Hematopoietic multipotent progenitor cell treated with erythropoietin and hydrocortisone succinate and interleukin-3 and kit ligand, for 4 days (in vitro differentiated cells): ENCODE measurements at regions not wholly inside any gene's neighbourhood (a gene's known extent, or its start where the extent isn't known, plus 50 kb on each side); places are given as distances from the start of the nearest gene placed in this dataset.
A peak's percentile ranks its signal among the peaks of the same experiment; 100 is the strongest.

Source experiments
- DNase-seq: peaks from one replicate; pipeline ENCODE4 v3.0.0-alpha.2; 2015

- DNase-seq, result no peak
These were observed 382.1 kb upstream of the B3GAT1 start for GRCh38 chr11:134794192-134794591.

DNA sequence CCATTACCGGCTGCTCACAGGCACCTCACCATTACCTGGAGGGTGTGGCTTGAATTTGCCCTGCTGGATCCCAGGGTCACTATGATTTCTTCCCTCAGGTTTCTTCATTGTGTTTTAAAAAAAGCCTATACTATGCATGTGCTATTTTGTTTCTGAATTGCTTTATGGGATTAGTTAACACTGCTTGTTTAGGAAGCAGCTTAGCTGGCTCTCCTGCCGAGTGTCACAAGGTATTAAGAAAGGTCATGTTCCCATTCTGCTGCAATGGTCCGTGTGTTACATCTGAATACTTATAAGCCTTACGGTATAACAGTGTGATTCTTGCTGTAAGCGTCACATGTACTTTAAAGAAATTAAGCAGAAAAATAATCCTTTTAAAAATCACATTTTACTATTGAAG is 380.6 kb upstream of the B3GAT1 start:
- DNase-seq, result no peak

GRCh38 chr11:134792044-134792443 is 380.0 kb upstream of the B3GAT1 start:
- peak; percentile 20 for DNase-seq

- DNase-seq, result no peak
These were observed 379.1 kb upstream of the B3GAT1 start for GRCh38 chr11:134791102-134791501.

- no peak for DNase-seq
These were observed 377.1 kb upstream of the B3GAT1 start for GRCh38 chr11:134789104-134789503.

- no peak for DNase-seq
These were observed 374.6 kb upstream of the B3GAT1 start for GRCh38 chr11:134786636-134787035.

DNA sequence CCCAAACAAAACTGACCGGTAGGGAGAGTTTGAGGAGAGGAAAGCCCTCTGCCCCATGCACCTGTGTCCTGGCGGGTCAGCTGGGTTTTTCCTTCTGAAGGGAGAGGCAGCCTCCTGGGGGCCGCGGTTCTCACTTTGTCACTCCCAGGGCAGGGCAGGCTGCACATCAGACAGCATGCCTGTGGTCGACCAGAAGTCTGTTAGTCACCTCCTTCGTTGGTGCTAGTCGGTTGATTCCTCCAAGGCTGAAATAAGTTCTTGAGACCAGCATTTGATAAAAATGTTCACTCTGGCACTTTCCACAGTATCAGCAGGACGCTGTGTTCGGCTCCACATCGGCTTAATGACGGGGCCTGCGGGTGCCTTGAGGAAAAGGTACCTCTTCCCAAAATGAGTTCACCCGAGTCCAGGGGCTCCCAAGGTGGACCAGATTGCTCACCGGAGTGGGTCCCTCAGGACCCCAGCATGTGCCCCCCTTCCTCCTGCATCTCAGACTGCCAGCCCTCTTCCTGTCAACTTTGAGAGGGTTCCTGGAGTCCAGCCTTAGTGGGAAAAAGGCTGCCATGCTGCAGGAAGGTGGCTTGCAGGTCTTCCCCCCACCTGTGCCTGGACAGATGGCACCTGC is 373.7 kb upstream of the B3GAT1 start:
- no peak for DNase-seq

GRCh38 chr11:134785059-134785458 is 373.0 kb upstream of the B3GAT1 start:
- no peak for DNase-seq

DNA sequence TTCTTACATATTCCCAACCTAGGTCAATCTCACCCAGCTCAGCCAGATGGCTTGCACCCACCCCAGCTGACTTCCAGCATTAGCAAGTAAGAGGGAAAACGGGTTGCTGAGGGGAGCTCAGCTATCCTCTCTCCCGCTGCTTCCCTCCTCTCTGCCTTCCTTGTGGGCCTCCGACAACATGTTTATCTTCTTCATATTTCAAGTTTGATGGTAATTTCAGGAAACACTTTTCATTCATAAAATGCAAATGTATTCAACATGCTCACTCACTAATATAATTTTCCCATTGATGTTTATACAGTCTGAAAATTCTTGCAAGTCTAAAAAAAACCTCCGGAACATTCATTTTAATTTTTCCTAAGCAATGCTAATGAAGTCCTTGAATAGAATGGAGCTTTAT is 372.5 kb upstream of the B3GAT1 start:
- DNase-seq, result no peak

DNA sequence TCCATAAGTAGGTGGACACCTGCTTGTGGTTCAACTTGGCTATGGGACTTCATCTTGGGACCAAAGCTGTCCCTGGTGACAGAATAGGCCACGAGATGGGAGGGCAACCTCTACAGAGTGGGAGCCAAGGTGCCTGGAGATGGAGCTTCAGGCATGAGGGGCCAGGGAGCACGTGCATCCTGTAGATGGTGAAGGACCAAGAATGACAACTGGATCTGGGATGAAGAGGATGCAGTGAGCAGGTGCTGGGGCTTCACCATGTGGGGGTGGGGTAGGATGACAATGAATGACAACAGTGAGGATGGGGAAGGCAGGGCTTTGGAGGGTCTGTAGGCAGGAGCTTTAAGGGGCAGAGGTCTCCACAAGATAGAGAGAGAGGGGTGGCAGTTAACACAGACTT is 372.0 kb upstream of the B3GAT1 start:
- DNase-seq, result no peak

- no peak for DNase-seq
These were observed 371.2 kb upstream of the B3GAT1 start for GRCh38 chr11:134783234-134783633.

DNA sequence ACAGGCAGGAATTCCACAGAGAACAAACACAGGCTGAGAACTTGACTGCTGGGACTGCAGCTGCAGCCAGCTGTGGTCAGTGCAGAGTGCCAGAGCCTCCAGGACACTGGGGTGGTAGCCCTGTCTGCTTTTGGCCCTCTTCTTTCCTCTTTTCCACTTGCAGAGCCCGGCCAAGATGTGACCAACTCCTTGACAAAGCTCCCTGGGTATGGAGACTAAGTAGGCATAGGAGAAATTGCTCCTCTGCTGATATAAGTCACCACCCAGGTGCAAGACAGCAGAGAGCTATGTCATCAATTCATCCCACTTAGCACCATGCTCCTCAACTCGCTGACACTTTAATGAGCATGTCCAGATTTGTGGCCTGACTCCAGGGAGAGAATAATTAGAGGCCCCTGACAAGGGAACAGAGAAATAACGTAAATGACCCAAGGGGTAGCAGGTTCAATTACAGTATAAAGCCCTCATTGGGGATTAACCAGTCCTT is 369.4 kb upstream of the B3GAT1 start:
- no peak for DNase-seq

GRCh38 chr11:134780486-134781147 is 368.6 kb upstream of the B3GAT1 start:
- no peak for DNase-seq

DNA sequence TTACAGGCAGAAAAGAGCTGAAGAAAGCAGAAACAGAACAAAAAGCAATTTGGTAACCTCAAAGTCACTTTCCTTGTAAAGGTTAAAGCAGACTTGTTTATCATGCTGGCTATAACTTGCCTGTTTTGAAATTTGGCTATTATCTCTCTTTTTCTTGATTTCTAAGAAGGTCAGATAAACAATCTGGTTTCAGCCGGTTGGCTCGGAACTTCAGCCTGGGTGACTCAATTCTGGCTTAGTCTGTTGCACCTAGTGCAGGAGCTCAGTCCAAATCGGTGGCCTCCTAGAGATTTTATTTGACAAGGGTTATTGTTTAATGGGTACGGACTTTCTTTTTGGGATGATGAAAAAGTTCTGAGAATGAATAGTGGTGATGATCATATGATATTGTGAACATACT is 367.1 kb upstream of the B3GAT1 start:
- DNase-seq, result no peak

GRCh38 chr11:134768463-134768862 is 356.4 kb upstream of the B3GAT1 start:
- DNase-seq, result no peak

DNA sequence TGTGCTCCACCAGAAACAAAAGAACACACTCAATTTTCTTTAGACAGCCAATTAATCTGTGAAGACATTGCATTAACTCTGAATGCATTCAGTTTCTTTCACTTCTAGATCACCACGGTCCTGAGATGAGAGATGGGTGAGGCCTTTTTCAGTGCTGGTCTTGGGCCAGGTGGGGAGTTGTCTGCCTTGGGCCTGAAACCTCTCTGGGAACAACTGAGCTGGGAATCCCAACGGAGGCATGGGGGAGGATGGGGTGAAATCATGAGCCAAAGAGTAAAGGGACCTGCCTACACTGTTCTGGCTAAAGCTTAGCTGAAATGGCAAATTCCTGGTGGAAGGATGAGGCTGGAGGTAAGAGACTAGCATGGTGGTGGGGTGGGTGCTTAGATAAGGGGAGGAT is 353.5 kb upstream of the B3GAT1 start:
- DNase-seq, result no peak

- no peak for DNase-seq
These were observed 352.9 kb upstream of the B3GAT1 start for GRCh38 chr11:134764966-134765365.

DNA sequence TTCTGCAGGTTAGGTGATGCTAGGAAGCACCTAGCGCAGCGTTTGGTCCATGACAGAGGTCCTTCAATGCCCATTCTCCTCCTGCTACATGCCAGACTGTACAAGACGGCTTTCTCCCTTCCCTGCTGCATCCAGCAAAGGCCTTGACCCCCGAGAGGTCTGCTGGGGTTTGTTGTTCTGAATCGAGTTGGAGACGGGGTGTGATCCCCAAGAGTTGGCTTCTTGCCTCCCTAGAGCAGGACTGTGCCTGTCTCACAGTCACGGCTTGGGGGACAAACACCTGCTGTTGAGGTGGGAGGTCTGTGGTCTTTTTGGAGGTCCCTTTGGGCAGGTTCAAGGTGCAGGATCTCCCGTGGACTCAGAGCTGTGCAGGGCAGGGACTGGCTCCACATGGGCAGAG is 352.3 kb upstream of the B3GAT1 start:
- no peak for DNase-seq

DNA sequence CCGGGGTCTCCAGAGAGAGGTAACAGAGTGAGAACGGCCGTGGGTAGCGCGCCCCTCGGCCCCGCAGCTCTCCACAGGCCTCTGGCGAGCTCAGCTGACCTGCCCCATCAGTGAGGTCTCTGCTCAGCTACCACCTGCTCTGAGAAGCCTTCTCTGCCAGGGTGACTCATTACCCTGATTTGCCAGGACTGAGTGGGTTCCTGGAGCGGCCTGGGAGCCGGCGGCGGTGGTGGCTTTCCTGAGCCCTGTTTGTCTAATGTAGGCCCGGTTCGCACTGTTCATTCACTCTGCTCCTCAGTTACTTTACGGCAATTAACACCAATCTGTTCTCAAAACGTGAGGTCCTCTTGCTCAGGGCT is 351.0 kb upstream of the B3GAT1 start:
- DNase-seq, result no peak

DNA sequence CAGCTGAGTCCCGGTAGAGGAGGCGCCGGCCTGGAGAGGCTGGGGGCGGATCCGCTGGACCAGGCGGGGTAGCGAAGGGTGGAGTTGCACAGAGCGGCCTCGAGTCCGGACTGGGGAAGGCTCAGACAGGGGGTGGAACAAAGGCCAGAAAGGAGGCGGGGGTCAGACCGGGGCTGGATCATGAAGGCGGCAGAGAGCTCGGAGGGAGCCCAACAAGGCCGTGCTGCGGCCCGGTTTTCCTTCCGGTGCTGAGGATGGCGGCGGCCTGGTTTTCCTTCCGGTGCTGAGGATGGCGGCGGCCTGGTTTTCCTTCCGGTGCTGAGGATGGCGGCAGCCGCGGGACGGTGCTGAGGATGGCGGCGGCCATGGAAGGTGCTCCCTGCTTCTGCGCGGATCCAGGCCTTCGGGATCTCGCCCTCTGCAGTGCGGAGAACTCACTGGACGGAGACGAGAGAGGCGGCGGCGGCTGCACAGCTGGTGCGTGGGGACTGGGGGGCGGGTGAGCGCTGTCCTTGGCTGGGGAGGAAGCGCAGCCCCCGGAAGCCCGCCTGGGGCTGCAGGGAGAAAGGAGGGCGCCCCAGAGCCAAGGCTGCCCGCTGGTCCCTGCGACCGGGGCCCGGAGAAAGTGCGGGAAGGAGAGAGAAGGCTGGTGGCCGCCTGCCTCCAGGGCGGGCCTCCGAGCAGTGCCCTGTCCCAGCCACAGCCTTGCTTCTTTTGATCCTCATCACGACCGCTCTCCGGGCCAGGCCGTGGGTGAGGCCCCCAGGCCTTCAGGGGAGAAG is 350.4 kb upstream of the B3GAT1 start:
- no peak for DNase-seq

DNA sequence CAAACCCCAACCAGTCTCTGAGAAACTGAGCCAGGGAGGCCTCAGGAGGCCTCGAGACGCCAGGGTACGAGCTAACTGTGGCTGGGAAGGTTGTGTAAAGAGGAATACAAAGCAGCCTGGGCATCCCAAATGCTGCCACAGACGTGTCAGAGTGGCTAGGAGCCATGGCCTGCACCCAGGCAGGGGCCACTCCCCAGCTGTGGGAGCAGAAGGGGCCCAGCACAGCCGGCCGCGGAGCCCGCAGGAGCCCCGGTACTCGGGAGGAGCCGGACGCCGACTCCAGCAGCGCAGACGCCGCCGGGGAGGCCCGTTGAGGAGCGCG is 349.8 kb upstream of the B3GAT1 start:
- DNase-seq, result no peak

- DNase-seq, result no peak
These were observed 349.3 kb upstream of the B3GAT1 start for GRCh38 chr11:134761386-134761785.

DNA sequence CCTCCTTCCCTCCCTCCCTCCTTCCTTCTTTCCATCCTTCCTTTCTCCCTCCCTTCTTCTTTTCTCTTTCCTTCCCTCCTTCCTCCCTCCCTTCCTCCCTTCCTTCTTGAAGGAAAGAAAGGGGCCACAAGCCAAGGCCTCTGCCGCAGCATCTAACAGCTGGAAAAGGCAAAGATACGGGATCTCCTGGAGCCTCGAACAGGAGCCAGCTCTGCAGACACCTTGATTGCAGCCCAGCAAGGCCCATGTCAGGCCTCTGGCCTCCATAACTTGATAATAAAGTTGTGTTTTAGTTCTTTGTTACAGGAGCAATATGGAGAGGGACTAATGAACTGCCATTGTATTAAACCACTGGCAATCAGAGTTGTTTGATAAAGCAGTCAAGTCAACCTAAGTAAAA is 348.9 kb upstream of the B3GAT1 start:
- DNase-seq, result no peak

- no peak for DNase-seq
These were observed 348.3 kb upstream of the B3GAT1 start for GRCh38 chr11:134760299-134760698.
